ENCODE measurements at regions not wholly inside any gene's neighbourhood (a gene's known extent, or its start where the extent isn't known, plus 50 kb on each side); places are given as distances from the start of the nearest gene placed in this dataset.

- no peak overlapping the region for H3K4me3 Mint-ChIP-seq (ENCODE audit: unreplicated experiment)
- no peak for TF ChIP-seq CTCF (IDR thresholded peaks at IDR 0.05; ENCODE audit: partially characterized antibody, unreplicated experiment)
- peaks cover 5% of the 10 kb centered on the region for H3K36me3 Mint-ChIP-seq (ENCODE audit: unreplicated experiment)
- no peaks in the 10 kb centered on the region for H3K4me1 Mint-ChIP-seq (ENCODE audit: low read depth, unreplicated experiment)
- H3K27me3 Mint-ChIP-seq (ENCODE audit: unreplicated experiment): no peaks in the 10 kb centered on the region
- H3K27ac Mint-ChIP-seq (ENCODE audit: unreplicated experiment): no peak overlapping the region
- no peaks in the 10 kb centered on the region for H3K9me3 Mint-ChIP-seq (ENCODE audit: unreplicated experiment)
- DNase-seq: no peak
These were observed 185.2 kb downstream of the AVL9 start for GRCh38 chr7:32680259-32681173.

DNA sequence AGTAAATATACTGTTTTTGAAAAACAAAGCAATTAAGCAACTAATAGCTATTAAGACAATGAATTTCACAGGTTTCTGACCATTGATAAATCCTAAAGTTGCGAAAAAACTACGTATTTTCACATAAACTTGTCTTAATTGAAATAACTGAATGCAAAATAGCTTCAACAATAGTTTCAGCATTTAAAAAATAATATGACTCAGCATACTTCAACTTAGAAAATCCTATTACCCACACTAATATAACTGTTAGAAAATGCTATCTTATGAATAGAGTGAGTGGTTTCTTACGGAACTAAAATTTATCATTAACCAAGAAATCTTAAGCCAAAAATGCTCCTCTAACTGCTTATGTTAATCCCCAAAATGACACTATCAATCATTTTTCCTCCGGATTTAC lies 183.9 kb downstream of the AVL9 start:
- TF ChIP-seq CTCF (IDR thresholded peaks at IDR 0.05; ENCODE audit: partially characterized antibody, unreplicated experiment): no peak
- H3K36me3 Mint-ChIP-seq (ENCODE audit: unreplicated experiment): peaks cover 5% of the 10 kb centered on the region
- no peaks in the 10 kb centered on the region for H3K27me3 Mint-ChIP-seq (ENCODE audit: unreplicated experiment)
- DNase-seq: no peak
- no peak overlapping the region for H3K4me3 Mint-ChIP-seq (ENCODE audit: unreplicated experiment)
- no peaks in the 10 kb centered on the region for H3K9me3 Mint-ChIP-seq (ENCODE audit: unreplicated experiment)
- H3K27ac Mint-ChIP-seq (ENCODE audit: unreplicated experiment): no peak overlapping the region
- no peaks in the 10 kb centered on the region for H3K4me1 Mint-ChIP-seq (ENCODE audit: low read depth, unreplicated experiment)

GRCh38 chr7:32677593-32677992 lies 182.3 kb downstream of the AVL9 start:
- H3K9me3 Mint-ChIP-seq (ENCODE audit: unreplicated experiment): no peaks in the 10 kb centered on the region
- H3K4me1 Mint-ChIP-seq (ENCODE audit: low read depth, unreplicated experiment): no peaks in the 10 kb centered on the region
- H3K36me3 Mint-ChIP-seq (ENCODE audit: unreplicated experiment): peaks cover 5% of the 10 kb centered on the region
- H3K27ac Mint-ChIP-seq (ENCODE audit: unreplicated experiment): peak overlapping the region; percentile 13
- no peak for DNase-seq
- no peak for TF ChIP-seq CTCF (IDR thresholded peaks at IDR 0.05; ENCODE audit: partially characterized antibody, unreplicated experiment)
- no peak overlapping the region for H3K4me3 Mint-ChIP-seq (ENCODE audit: unreplicated experiment)
- no peaks in the 10 kb centered on the region for H3K27me3 Mint-ChIP-seq (ENCODE audit: unreplicated experiment)

DNA sequence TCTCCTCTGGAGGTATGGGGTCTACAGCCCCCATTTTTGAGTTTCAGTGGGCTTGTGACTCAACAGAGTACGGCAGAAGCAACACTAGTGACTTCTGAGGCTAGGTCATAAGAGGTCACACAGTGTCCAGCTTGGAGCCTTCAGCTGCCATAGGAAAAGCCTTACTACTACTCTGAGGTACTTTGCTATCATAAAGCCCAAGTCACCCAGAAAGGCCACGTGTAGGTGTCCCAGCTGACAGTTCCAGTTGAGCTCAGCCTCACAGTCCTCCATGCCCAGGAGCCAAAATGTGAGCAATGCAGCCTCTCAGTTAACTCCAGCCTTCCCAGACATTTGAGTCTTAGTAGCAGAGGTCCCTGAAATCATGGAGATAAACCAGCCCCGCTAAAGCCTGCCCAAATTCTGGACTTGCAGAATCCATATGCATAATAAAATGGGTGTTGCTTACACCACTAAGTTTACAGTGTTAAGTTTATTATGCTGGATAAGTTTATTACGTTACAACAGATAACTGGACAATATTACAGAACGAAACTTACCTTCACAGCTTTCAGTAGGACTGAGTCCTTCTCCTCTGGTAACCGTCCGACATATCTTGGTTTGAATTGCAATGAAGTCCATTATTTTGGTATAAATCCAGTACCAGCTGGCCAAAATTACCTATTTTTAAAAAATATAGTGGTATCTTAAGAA lies 181.1 kb downstream of the AVL9 start:
- Mint-ChIP-seq H3K36me3 (ENCODE audit: unreplicated experiment) (peaks cover 5% of the 10 kb centered on the region), H3K4me3 (ENCODE audit: unreplicated experiment) (no peak overlapping the region), H3K4me1 (ENCODE audit: low read depth, unreplicated experiment) (no peaks in the 10 kb centered on the region), H3K27ac (ENCODE audit: unreplicated experiment) (no peak overlapping the region), H3K27me3 (ENCODE audit: unreplicated experiment) (no peaks in the 10 kb centered on the region), H3K9me3 (ENCODE audit: unreplicated experiment) (no peaks in the 10 kb centered on the region)
- TF ChIP-seq CTCF (IDR thresholded peaks at IDR 0.05; ENCODE audit: partially characterized antibody, unreplicated experiment): no peak
- no peak for DNase-seq

Data from glutamatergic neuron (in vitro differentiated cells).